ENCODE measurements at regions not wholly inside any gene's neighbourhood (a gene's known extent, or its start where the extent isn't known, plus 50 kb on each side); places are given as distances from the start of the nearest gene placed in this dataset.

DNA sequence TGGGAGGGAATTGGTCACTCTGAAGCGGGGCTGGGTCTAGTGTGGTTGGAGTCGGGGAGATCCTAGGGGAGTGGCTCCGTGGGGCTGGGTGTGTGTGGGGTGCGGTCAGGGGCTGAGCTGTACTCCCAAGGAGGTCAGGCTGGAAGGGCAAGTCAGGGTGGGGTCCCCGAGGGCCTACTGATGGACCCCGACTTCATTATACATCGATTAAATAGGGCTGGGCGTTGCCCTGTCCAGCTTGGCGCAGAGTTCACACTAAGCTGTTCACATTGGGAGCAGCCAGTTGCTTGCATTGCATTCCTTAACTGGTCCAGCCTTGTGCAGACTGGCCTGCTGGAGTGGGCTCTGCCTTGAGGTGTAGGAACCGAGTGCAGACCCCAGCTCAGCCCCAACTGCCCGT lies 131.2 kb downstream of the ASB1 start:
- no peaks in the 10 kb centered on the region for H3K27me3 ChIP-seq (ENCODE audit: control insufficient read depth, insufficient read depth, low read length)
- H3K4me3 ChIP-seq (ENCODE audit: low read depth in 2 of 2, low read length in 2 of 2): no peak overlapping the region
- 0 out of 2 replicates have a peak, but pooled peaks cover 4% of the 10 kb centered on the region for H3K9me3 ChIP-seq (ENCODE audit: control insufficient read depth, insufficient read depth, low read depth, low read length)
- no peak overlapping the region for H3K27ac ChIP-seq (ENCODE audit: low read length)
- no peaks in the 10 kb centered on the region for H3K36me3 ChIP-seq (ENCODE audit: control insufficient read depth, insufficient read depth, low read length)
- ChIA-PET CTCF (no interaction called here), POLR2A (no interaction called here)
- intact Hi-C loops (cut with micrococcal nuclease; ENCODE audit: unreplicated experiment) (no loop called here), in situ Hi-C loops (cut with HindIII; ENCODE audit: low pct_unique_long_range_greater_than_20kb, low sequenced_read_pairs) (no loop called here)
- no peak for DNase-seq (ENCODE audit: low read depth, low spot score)
- no peak for ATAC-seq
- TF ChIP-seq, protein P1, sequence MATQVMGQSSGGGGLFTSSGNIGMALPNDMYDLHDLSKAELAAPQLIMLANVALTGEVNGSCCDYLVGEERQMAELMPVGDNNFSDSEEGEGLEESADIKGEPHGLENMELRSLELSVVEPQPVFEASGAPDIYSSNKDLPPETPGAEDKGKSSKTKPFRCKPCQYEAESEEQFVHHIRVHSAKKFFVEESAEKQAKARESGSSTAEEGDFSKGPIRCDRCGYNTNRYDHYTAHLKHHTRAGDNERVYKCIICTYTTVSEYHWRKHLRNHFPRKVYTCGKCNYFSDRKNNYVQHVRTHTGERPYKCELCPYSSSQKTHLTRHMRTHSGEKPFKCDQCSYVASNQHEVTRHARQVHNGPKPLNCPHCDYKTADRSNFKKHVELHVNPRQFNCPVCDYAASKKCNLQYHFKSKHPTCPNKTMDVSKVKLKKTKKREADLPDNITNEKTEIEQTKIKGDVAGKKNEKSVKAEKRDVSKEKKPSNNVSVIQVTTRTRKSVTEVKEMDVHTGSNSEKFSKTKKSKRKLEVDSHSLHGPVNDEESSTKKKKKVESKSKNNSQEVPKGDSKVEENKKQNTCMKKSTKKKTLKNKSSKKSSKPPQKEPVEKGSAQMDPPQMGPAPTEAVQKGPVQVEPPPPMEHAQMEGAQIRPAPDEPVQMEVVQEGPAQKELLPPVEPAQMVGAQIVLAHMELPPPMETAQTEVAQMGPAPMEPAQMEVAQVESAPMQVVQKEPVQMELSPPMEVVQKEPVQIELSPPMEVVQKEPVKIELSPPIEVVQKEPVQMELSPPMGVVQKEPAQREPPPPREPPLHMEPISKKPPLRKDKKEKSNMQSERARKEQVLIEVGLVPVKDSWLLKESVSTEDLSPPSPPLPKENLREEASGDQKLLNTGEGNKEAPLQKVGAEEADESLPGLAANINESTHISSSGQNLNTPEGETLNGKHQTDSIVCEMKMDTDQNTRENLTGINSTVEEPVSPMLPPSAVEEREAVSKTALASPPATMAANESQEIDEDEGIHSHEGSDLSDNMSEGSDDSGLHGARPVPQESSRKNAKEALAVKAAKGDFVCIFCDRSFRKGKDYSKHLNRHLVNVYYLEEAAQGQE (IDR thresholded peaks at IDR 0.05; ENCODE audit: insufficient read depth in 1 of 2, low read depth in 2 of 2, low read length in 1 of 2): no peak
- TF ChIP-seq POLR2AphosphoS5 (IDR thresholded peaks at IDR 0.05; ENCODE audit: low read depth, low read length) (no peak), SIN3A (IDR thresholded peaks at IDR 0.05; ENCODE audit: borderline replicate concordance, insufficient read depth, low read depth, low read length) (no peak)
- TF ChIP-seq, protein P2, sequence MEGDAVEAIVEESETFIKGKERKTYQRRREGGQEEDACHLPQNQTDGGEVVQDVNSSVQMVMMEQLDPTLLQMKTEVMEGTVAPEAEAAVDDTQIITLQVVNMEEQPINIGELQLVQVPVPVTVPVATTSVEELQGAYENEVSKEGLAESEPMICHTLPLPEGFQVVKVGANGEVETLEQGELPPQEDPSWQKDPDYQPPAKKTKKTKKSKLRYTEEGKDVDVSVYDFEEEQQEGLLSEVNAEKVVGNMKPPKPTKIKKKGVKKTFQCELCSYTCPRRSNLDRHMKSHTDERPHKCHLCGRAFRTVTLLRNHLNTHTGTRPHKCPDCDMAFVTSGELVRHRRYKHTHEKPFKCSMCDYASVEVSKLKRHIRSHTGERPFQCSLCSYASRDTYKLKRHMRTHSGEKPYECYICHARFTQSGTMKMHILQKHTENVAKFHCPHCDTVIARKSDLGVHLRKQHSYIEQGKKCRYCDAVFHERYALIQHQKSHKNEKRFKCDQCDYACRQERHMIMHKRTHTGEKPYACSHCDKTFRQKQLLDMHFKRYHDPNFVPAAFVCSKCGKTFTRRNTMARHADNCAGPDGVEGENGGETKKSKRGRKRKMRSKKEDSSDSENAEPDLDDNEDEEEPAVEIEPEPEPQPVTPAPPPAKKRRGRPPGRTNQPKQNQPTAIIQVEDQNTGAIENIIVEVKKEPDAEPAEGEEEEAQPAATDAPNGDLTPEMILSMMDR (IDR thresholded peaks at IDR 0.05): no peak
- no TSS peak for BruUV-seq (replicated peaks)
- no peaks in the 10 kb centered on the region; the same call in 1 of the 2 replicates for H3K4me1 ChIP-seq (ENCODE audit: control insufficient read depth, insufficient read depth, low read length)

DNA sequence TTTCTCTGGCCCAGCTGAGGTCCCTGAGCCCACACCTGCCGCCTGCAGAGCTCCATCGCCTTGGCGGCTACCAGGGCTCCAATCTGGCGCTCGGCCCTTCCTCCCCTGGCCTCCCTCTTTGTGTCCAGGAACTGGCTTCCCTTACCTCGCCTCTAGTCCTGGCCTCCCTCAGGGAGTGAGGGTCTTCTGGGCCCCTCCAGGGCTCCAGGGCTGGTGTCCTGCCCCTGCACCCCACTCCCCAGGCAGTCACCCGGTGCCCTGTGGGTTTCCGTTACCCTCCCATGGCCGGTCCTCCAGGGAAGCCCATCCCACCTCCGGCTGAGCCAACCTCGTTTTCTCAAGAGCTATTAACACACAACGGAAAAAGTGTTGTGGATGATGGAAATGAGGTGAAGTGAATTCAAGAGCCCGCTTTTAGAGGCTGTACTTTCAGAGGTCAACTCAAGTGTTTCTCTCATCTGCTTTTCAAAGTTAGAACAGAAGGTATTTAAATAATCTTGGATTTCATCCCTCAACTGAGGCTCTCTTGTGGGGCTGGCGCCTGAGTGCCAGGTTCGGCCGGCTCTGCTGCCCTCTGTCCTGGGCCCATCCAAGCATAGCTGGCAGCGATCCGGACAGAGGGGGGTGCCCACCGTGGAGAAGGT lies 131.9 kb downstream of the ASB1 start:
- H3K4me3 ChIP-seq (ENCODE audit: low read depth in 2 of 2, low read length in 2 of 2): no peak overlapping the region
- no peak for DNase-seq (ENCODE audit: low read depth, low spot score)
- ChIA-PET POLR2A (no interaction called here), CTCF (no interaction called here)
- TF ChIP-seq SIN3A (IDR thresholded peaks at IDR 0.05; ENCODE audit: borderline replicate concordance, insufficient read depth, low read depth, low read length): no peak
- TF ChIP-seq, protein P2 (IDR thresholded peaks at IDR 0.05): no peak
- no peak for TF ChIP-seq TCF7L2 (IDR thresholded peaks at IDR 0.05; ENCODE audit: low read depth, low read length)
- no peak for TF ChIP-seq POLR2AphosphoS5 (IDR thresholded peaks at IDR 0.05; ENCODE audit: low read depth, low read length)
- TF ChIP-seq, protein P1 (IDR thresholded peaks at IDR 0.05; ENCODE audit: insufficient read depth in 1 of 2, low read depth in 2 of 2, low read length in 1 of 2): no peak
- BruUV-seq (replicated peaks): no TSS peak
- no peaks in the 10 kb centered on the region for H3K36me3 ChIP-seq (ENCODE audit: control insufficient read depth, insufficient read depth, low read length)
- H3K9me3 ChIP-seq (ENCODE audit: control insufficient read depth, insufficient read depth, low read depth, low read length): no peaks in the 10 kb centered on the region
- intact Hi-C loops (cut with micrococcal nuclease; ENCODE audit: unreplicated experiment) (no loop called here), in situ Hi-C loops (cut with HindIII; ENCODE audit: low pct_unique_long_range_greater_than_20kb, low sequenced_read_pairs) (no loop called here)
- H3K27ac ChIP-seq (ENCODE audit: low read length): no peak overlapping the region
- no peaks in the 10 kb centered on the region; the same call in 1 of the 2 replicates for H3K4me1 ChIP-seq (ENCODE audit: control insufficient read depth, insufficient read depth, low read length)
- no peak for ATAC-seq
- H3K27me3 ChIP-seq (ENCODE audit: control insufficient read depth, insufficient read depth, low read length): no peaks in the 10 kb centered on the region
